ENCODE measurements at regions not wholly inside any gene's neighbourhood (a gene's known extent, or its start where the extent isn't known, plus 50 kb on each side); places are given as distances from the start of the nearest gene placed in this dataset.

DNA sequence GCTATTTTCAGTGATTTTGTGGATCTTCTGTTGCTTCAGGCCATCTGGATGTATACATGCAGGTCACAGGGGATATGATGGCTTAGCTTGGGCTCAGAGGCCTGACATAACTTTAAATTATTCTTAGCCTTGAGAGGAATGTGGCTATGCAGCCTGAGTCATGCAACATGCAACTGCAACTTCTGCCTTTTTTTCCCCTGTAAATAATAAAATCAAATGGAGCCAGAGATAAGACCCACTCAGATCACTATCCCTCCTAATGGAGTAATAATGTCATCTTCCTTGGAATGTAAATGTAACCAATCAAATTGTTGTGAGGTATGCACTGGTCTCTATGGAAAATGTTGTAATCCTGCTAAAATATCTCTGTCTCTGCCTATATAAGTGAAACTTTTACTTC is 54.9 kb downstream of the MAGEB17 start:
- DNase-seq, result no peak

DNA sequence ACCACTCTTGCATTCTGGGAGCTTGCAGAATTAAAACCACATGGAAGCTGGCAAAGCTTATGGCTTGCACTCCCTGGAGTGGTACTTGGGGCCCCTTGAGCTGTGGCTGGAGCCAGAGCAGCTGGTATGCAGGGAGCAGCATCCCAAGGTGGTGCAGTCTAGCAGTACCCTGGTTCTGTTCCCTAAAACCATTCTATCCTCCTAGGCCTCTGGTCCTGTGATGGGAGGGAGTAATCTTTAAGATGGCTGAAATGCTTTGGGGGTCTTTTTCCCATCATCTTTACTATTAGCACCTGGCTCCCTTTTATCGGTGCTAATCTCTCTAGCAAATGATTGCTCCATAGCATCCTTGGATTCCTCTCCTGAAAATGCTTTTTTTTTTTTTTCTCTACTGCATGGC is 56.1 kb downstream of the MAGEB17 start:
- no peak for DNase-seq

DNA sequence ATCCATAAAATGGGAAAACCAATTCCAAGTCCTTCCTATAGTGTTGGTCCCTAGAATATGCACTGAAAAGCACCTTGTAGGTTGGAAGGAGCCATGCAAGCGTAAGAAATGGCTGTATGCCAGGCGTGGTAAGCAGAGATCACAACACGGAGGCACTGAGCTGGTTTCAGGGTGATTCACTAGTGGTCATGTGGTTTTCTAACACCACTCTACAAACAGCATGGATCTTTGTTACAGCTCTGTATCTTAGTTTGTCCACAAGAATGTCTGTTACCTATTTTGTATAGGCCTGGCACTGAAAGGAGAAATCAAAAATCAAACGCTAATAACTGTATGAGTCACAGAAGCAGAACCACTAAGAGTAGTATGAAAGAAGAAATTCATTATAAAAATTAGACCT is 71.9 kb downstream of the MAGEB17 start:
- DNase-seq, result no peak

DNA sequence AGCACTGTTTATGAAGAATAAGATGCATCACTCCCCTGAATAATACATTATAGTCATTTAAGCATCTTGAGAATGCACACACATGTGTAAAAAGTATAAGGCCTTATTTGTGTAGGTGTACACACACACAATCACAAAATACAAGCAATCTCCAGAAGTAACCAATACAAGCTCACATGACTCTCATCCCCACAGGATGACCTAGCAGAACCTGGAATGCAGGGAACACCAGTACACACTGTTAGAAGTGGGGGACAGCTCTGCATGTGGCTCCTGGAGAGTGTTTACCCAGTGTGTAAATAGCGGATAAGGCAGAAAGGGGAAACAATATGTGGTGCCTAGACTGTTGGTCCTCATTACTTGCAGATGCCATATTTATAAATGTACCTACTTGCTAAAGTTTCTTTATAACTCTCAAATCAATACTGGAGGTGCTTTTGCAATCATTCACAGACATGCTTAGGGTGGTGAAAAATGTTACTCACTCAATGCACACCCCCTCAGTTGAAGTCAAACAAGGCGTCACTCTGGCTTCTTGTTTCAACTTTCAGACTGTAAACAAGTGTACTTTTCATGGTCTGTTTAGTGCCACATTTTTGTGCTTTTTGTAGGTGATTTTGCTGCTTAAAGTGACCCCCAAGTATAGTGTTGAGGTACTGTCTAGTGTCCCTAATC is 73.1 kb downstream of the MAGEB17 start:
- no peak for DNase-seq

DNA sequence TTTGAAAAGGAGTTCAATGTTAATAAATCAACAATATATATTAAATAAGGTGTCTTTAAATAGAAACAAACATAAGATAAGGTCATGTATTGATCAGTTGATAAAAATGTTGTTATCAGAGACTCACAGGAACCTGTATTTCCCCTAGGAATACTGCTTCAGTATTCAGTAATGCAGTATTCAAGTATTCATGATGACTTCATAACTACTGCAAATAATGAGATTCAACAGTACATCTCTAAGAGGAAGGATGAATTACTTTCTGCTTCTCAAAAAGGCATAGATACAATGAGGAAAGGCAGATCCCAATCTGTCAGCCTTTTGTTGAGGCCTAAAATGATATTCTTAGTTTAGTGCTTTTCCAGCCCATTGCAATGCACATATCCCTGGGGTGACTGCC is 73.7 kb downstream of the MAGEB17 start:
- DNase-seq, result no peak

DNA sequence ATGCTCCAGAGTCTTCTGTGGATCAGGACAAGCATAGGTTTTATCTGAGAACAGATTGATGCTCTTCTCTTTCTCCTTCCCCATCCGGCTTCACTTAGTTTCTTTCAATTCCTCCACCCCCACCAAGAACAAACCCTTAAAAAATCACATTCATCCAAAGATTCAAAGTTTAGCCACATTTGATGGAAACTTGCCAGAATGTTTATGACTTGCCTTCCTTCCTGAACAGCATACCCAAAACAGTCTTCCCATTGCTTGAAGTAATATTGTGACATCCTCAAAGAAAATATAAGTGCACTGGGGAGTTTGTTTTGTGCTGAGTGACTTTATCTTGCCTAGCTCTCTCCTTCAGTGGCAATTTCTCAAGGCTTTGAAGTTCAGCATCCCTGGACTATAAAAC is 83.0 kb downstream of the MAGEB17 start:
- DNase-seq, result no peak

DNA sequence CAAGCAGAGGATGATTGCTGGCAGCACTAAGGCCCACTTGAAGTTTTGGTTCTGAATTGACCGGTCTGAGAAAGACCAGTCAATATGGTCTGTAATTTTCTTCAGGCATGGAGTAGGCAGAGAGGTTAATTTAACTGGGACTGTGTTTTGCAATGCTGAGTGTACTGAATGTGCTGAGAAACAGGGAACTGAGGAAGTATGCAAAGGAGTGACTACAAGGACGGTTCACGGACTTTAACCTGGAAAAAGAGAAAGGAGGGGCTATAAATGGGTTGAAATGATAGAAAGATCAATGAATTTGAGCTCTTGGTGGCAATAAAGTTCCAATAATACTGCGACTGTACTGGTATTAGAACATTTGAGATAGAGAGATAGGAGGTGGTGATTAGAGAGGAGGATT is 84.5 kb downstream of the MAGEB17 start:
- no peak for DNase-seq

DNA sequence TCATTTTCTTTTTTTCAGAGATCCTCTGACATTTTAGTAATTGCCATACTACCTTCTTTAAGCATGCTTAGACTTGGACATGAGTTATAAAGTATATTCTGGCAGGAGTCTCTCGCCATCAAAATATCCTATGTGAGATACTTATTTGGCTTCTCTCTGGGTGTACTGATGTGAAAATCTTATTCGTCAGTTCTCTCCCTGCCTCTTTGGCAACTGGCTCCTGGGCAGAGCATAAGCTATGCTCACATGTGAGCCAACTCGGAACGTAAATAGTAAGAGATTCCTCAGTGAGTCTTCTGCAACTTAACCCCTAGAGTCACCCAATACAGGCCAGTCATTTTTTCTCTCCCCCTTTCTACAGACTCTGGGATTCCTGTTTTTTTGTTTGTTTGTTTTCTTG is 91.6 kb downstream of the MAGEB17 start:
- DNase-seq, result no peak

DNA sequence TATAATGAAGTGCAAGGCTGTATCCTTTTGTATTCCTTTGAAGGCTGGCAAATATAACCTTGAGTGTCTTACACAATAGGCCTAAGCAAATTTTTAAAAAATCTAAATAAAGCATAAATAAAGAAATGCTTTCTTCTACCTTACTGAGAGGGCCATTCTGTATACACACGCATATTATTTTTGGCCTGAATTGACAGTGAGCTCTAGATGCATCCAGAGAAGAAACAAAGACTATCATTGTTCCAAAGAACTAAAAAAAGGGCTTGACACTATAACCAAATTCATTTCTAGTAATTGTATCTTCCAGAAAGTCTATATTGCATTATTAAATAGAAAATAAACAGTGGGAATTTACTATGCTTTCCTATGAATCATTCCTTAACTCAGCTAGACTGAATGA is 100.2 kb downstream of the MAGEB17 start:
- DNase-seq, result no peak

DNA sequence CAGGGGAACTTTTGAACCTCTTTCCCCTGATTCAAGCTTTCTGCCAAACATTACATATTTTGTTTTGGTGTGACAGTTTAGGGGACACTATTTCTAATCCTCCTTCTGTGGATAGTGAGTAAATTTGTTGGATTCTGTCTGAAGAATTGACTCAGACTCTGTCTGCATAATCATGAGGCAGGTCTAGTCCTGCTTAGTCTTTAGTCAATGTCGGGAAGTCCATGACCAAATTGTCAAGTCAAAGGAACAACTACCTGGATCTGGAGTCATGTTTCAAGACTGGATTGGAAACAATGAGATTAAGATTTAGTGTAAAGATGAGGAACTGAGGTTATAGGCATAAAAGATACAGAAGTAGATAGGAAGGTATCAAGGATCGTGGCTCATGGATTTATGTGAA is 100.9 kb downstream of the MAGEB17 start:
- no peak for DNase-seq

DNA sequence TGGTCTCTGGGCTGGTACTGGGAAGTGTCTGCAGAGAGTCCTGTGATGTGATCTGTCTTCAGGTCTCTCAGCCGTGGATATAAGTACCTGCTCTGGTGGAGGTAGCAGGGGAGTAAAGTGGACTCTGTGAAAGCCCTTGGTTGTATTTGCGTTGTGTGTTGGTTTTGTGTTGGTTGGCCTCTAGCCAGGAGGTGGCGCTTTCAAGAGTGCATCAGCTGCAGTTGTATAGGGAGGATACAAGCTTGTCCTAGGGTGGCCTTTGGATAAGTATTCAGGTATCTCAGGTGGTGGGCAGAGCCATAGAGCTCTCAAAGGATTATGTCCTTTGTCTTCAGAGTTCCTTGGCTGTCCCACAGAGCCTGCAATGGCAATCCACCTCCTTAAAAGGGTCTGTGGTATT is 111.6 kb downstream of the MAGEB17 start:
- peak; percentile 10 for DNase-seq

DNA sequence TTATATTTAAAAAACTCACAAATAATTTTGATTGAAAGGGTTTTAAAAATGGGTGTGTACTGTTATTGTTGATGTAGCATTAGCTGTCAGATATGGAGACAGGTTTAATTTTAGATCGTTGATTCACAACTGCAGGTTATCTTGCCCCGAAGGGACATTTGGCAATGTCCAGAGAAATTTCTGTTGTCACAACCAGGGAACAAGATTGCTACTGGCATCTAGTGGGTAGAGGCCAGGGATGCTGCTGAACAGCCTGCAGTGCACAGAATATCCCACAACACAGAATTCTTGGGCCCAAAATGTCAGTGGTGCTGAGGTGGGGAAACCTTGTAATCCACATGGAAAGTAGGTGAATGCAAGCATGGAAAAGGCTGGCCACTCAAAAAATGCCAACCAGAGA is 114.9 kb downstream of the MAGEB17 start:
- no peak for DNase-seq

DNA sequence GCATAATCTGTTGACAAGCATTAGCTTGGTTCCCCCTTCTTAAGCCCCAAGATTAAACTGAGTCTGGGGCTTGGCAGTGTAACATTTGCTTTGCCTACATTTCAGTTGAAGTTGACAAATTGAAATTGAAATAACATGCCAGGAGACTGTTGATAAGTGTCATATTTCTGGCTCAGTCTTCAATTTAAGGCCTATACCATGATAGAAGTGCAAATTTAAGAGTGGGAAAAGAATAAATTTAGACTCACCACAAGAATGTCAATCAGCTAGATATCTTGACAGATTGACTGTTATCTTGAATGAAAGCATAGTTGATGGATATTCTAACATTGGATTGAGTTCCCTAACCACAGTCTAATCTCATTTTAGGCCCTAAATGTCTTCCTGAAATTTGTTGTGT is 117.6 kb downstream of the MAGEB17 start:
- no peak for DNase-seq

DNA sequence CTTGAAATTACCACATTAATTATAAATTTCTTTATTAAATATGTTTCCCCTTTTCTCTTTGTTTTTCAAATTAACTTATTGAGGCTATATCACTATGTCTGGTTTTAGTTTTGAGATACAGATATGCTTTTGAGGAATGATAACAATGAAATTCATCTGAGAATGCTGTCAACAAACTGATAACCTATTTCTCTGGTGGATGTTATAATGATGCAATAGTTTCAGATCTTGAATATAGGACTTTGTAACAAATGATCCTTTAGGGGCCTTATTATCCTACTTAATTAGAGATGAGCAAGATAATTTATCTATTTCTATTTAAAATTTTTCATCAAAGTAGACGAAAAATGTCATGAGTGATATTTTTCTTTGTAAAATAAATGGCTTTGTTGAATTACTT is 123.7 kb downstream of the MAGEB17 start:
- no peak for DNase-seq

DNA sequence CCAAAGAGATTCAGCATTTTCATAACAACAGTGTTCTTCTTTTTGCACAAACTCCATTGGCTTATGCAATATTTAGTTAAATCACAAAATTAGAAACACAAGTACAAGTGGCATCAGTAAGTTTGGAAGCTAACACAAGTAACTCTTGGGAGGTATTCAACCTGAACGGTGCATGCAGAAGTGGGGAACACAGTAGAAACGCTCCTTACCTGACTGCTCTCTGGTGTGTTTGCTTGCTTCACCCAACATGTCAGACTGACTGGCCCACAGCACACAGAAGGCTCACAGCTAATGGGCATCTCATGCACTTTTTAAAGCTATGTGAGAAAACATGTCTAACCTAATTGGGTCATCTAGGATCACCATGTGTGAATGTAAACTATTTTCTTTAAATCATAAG is 133.6 kb downstream of the MAGEB17 start:
- no peak for DNase-seq

DNA sequence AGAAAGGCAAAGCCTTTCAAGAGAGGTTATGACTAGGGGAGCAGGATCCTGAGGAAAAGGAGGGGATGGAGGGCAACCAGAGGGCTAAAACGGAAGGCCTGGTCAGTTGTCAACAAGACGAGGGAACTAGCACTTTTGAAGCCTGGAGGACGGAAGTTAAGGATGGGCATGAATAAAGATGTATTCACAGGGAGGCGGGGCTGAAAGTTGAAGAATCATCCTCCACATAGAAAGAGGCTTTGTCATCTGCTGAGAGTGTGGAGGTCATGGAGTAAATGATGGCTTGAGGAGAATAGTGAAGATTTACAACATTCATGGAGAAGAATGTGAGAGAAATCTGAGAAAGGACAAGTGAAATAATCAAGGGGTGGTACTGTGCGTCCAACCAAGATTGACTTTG is 137.5 kb downstream of the MAGEB17 start:
- no peak for DNase-seq

DNA sequence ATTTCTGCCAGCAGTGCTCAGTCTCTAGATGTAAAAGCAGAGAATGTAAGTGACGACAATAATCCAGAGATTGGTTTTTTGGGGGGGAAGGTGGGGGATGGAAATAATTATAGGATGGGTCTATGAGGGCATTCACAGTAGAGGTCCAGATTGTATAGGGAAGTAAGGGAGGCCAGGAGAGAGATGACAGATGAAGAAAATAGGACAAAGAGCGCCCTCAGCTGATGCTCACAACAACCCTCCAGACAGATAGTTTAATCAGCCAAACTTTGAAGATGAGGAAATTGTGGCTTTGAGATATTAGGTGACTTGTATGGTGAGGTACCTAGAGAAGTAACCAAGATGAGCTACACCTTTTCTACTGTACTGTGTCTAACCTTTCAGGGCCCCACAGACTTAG is 137.9 kb downstream of the MAGEB17 start:
- DNase-seq, result no peak

DNA sequence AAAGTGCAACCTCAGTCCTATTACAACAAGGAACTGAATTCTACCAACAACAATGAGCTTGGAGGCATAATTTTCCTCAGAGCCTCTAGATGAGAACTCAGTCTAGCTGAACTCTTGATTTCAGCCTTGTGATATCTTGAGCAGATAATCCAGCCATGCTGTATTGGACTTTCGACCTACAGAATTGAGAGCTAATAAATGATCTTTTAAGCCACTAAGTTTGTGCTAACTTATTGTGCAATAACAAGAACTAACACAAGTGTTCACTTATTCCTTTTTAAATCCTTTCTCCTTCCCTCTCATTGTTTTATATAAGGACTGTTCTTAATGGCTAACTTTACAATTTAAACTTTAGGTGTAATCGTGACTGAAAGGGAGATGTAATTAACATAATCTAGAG is 140.7 kb downstream of the MAGEB17 start:
- no peak for DNase-seq

DNA sequence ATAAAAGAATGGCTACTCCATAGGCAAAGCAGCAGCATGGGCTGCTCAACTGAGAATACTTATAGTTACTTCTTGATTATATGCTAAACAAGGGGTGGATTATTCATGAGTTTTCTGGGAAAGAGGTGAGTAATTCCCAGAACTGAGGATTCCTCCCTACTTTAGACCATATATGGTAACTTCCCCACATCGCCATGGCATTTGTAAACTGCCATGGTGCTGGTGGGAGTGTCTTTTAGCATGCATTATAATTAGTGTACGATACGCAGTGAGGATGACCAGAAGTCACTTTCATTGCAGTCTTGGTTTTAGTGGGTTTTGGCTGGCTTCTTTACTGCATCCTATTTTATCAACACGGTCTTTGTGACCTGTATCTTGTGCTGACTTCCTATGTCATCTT is 141.5 kb downstream of the MAGEB17 start:
- DNase-seq, result no peak

DNA sequence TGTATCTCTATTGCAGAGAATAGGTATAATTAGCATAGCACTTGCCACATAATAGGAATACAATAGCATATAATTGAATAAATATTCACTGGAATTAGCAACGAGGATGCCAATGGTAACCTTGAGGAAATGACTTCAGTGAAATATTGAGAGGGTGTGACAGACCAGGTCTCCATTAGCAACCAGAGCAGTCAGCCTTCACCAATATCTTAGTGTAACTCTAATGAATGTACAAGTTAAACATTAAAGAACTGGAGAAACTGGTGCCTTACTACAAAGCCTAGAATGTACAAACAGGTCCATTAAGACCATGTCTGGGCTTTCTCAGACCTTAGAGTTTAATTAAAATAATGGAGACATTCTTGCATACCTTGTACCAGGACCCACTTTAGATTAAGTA is 143.0 kb downstream of the MAGEB17 start:
- DNase-seq, result no peak

DNA sequence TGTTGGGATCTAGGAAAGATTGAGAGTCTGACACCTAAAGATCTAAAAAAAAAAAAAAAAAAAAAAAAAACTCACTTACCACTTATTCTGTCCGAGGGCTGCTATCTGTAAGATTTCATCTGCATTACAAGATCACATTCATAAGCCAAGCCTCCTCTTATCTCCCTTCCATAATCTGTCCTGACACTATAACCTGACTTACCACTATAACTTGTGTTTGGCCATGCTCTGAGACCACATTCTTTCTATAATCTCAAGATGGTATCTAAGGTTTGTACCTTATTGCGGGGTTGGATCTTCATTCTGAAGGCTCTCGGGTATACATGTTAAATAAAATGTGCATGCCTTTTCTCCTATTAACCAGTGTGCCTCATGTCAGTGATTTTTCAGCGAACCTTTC is 144.4 kb downstream of the MAGEB17 start:
- DNase-seq, result no peak

DNA sequence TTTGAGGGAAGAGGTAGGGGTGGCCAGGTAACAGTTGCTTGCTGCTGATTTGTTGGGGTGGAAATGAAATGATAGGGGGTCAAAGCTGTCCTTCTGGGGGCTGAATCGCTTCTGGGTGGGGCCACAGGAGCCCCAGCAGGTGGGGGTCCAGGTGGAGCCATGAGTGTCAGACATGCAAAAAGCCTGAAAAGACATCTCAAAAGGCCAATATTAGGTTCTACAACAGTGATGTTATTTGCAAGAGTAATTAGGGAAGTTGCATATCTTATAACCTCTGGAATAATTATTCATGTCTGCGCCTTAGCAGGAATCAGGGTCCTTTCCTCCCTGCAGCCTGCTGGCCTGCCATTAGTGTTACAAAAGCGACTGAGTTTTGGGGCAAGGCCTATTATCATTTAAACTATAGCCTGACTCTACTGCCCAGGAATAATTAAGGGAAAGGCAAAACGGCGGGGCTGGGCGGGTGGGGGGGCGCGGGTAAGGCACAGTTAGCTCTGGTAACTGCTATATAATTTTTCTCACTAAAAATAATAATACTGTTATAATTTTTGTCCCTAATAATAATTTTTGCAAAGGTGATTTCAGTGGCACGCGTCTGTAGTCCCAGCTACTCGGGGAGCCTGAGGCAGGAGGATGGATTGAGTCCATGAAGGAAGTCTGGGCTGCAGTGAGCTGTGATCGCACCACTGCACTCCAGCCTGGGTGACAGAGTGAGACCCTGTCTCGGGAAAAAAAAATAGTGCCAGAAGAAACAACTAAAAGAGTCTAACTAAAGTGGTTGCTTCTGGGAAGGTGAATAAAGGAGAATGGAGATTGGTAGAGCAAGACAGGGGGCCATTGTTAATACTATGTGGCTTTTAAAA is 145.7 kb downstream of the MAGEB17 start:
- no peak for DNase-seq

DNA sequence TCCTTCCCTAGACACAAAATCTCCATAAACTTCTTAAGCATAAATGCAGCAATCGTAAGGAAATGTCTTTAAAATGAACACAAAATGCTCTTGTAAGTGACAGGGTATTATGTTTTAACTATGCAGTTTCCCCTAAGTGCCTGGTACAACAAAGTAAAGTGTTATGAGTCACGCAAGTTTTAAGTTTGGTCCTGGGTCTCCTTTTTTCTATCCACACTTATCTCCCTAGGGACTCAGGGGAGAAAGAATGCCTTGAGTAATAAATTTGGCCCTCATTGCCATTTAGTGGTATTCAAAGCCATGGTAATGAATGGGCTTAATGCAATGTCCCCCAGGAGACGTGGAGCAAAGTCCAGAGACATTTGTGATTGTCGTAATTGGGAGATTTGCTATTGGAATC is 149.1 kb downstream of the MAGEB17 start:
- no peak for DNase-seq

DNA sequence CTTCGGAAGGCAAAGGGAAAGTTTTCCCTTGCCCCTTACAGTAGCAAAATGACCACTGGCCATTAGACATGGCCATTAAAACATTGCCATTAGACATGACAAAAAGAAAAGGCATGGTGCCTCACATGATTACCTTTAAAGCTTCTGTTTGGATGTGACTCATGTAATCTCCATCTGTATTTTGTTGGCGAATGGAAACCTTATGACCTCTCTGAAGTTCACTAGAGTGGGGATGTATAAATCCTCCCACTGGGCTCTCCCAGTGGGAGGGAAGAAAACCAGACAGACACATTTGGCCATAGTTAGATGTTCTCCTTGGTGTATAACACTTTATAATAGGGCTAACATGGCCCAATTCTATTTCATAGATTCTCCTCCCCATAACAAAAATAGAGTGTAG is 152.6 kb downstream of the MAGEB17 start:
- DNase-seq, result no peak

All from activated naive CD4-positive, alpha-beta T cell treated with anti-CD3 and anti-CD28 coated beads, Interleukin-2, amount 50 U/mL, for 16 hours (primary cell).